ENCODE measurements at regions not wholly inside any gene's neighbourhood (a gene's known extent, or its start where the extent isn't known, plus 50 kb on each side); places are given as distances from the start of the nearest gene placed in this dataset.
"Not testable (repeated sequence)": the region's sequence is repeated elsewhere in the genome, so short reads cannot be mapped to it uniquely, and the experiment has no call there.

GRCh38 chr6:15109338-15110090 lies 136.4 kb upstream of the JARID2 start:
- peak in 1 of 4 donors; percentile 16 for DNase-seq (ENCODE audit: low read depth in 4 of 4, low spot score in 3 of 4)

GRCh38 chr6:15110726-15111354 lies 135.0 kb upstream of the JARID2 start:
- DNase-seq (ENCODE audit: low read depth in 4 of 4, low spot score in 3 of 4) = no peak

DNA sequence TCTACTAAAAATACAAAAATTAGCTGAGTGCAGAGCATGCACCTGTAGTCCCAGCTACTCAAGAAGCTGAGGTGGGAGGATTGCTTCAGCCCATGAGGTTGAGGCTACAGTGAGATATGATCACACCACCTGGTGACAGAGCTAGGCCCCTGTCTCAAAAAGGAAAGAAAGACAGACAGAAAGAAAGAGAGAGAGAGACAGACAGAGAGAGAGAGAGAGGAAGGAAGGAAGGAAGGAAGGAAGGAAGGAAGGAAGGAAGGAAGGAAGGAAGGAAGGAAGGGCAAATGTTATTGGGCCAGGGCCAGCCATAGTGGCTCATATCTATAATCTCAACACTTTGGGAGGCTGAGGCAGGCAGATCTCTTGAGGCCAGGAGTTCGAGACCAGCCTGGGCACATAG lies 134.3 kb upstream of the JARID2 start:
- DNase-seq (ENCODE audit: low read depth in 4 of 4, low spot score in 3 of 4) = not testable (repeated sequence)

GRCh38 chr6:15113587-15113986 lies 132.3 kb upstream of the JARID2 start:
- DNase-seq (ENCODE audit: low read depth in 4 of 4, low spot score in 3 of 4) = no peak

DNA sequence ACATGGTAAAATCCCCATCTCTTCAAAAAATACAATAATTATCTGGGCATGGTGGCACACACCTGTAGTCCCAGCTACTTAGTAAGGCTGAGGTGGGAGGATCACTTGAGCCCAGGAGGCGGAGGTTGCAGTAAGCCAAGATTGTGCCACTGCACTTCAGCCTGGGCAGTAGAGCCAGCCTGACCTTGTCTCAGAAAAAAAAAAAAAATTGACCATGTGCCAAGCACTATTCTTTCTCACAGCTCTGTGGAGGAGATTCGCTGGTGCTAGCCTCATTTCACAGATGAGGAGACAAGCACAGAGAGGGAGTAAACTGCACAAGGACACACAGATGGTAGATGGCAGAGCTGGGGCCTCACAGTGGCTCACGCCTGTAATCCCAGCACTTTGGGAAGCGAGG lies 131.8 kb upstream of the JARID2 start:
- DNase-seq (ENCODE audit: low read depth in 4 of 4, low spot score in 3 of 4) = no peak

DNA sequence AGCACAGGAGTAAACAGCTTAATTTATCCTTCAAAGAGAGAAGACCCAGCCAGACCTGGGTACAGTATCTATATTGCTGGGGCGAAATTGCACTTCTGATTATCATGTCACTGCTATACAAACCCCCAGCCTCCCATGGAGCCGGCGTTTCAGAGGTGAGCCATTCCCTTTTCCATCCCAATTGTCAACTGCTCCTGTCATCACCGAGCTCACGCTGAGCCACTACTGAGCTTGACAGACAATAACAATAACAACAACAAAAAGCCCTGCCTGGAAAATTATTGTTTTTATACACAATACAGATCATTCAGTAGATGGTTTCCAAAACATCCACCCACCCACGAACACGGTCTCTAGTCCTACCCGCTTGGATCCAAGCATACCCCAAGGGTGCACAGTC lies 129.0 kb upstream of the JARID2 start:
- DNase-seq (ENCODE audit: low read depth in 4 of 4, low spot score in 3 of 4) = no peak

DNA sequence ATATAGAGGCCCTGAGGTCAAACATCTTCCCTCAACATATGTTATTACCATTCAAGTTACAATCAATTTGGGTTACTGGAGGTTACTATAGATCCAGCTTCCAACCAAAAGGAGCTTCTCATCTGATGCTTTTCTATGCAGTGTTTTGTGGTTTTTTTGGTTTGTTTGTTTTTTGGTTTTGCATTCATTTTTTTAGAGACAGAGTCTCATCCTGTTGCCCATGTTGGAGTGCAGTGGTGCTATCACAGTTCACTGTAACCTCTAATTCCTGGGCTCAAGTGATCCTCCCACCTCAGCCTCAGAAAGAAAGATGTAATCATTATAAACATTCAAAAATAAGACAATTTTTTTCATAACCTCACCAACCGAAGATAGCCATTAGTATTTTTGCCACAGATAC lies 124.4 kb upstream of the JARID2 start:
- DNase-seq (ENCODE audit: low read depth in 4 of 4, low spot score in 3 of 4) = no peak

DNA sequence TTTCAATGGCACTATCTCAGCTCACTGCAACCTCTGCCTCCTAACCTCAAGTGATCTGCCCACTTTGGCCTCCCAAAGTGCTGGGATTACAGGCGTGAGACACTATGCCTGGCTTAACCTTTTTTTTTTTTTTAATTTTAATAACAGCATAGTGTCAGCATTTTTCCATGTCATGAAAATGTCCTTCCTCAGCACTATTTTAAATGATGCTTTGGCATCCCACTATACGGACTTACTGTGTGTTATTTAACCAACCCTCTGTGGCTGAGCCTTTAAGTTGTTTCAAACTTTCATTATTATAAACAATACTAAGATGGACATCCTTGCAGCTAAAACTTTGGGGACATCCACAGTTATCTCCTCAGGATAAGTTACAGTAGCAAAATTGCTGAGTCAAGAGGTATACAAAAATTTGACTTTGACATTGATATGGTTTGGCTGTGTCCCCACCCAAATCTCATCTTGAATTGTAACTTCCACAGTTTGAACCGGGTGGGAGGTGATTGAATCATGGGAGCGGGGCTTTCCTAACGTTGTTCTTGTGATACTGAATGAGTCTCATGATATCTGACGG lies 123.8 kb upstream of the JARID2 start:
- DNase-seq (ENCODE audit: low read depth in 4 of 4, low spot score in 3 of 4) = no peak

DNA sequence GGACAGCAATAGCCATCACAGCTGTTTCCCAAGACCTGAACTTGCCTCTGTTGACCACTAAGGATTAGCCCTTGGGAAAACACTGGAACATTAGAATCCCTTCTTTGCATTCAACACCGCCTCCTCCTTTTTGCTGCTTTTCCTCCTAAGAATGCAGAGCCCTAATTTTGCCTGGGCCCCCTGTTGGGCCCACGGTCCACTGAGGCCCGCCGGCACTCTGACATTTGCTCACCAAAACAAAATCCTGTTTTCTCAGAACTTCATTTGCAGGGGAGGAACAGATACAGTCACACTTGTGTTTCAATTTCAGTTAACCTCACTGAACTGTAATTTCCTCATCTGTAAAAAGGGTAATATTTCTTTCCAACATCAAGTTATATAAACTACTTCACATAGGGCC lies 116.0 kb upstream of the JARID2 start:
- no peak for DNase-seq (ENCODE audit: low read depth in 4 of 4, low spot score in 3 of 4)

DNA sequence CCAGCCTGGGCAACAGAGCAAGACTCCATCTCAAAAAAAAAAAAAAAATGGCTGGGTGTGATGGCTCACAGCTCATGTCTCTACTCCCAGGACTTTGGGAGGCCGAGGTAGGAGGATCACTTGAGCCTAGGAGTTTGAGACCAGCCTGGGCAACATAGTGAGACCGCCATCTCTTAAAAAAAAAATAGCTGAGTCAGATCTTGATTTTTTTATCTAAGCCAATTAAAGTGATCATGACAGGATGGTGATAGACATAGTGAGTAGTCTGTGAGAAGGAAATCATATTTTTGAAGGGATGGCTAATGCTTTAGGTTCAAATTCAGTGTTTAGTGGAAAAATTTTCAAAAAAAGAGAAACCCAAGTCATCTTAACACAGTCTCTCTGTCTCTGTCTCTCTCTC lies 114.6 kb upstream of the JARID2 start:
- no peak for DNase-seq (ENCODE audit: low read depth in 4 of 4, low spot score in 3 of 4)

DNA sequence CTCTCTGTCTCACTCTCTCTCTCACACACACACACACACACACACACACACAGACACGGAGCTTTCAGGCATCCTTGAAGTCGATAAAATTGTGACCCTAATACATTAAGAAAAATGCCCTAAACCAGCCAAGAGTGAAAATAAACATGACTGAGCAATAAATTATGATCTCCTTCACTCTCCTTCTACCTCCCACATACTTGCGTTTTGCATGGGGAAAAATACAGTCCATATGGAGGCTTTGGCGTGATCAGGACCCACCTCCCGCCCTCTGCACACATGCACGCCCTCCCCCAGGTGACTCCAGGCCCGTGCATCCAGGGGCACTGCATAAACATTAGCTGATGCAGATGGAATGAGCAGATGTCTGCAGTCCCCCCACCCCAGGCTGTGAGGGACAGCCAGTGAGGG lies 114.2 kb upstream of the JARID2 start:
- DNase-seq (ENCODE audit: low read depth in 4 of 4, low spot score in 3 of 4) = peak in 3 of 4 donors; percentile 45 to 68 (median 53)

GRCh38 chr6:15132167-15132566 lies 113.7 kb upstream of the JARID2 start:
- no peak for DNase-seq (ENCODE audit: low read depth in 4 of 4, low spot score in 3 of 4)

DNA sequence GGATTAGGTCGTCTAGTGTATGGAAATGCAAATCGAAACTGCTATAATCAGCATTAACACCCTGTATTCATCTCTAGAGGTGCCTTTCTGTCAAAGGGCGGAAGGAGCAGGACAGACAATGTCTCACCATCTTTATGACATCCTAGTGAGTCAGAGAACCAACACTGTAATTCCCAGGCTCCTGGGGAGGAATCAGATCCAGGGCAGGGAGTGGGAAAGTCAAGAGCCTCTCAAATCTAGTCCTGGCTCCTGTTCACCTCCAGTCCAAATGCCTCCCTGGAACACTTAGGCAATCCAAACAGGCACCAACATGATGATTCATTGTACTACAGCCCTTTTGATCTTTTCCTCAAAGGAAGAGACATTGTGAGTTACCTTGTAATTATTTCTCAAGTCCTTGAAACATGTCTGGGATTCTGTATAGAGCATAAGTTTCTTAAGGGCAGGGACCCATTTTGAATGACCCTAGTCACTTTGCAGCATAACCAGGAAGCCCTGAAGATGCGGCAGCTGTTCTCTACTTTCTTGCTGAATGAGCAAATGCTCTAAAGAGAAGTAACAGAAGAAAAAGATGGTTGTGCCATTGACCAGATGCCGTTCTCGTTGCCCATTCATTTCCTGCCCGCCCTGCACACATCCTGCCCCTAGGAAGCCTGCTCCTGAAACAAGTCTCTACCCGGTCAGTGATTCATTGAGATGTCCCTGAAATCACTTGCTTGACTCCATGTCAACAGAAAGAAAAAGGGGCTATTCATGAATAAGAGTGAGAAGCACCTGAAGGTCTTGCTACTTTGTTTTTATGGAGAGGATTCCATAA lies 112.8 kb upstream of the JARID2 start:
- no peak for DNase-seq (ENCODE audit: low read depth in 4 of 4, low spot score in 3 of 4)

DNA sequence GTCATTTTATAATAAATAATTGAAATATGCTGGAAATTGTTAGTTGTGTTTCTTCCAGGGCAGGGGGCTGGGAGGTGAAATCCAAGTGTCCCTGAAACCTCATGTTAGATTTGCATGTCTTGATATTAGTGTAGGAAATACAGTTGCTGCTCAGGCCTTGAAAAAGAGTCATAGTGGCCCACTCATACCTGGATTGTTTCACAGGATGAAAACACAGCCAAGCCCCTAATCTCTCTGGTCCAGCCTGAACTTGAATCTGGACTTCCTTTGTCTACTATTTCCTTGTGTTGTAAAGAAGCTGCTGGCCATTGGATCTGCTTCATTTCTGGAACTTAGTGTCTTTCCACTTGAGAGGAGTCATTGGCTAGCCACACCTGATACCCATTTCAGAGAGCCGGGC lies 108.8 kb upstream of the JARID2 start:
- DNase-seq (ENCODE audit: low read depth in 4 of 4, low spot score in 3 of 4) = no peak

DNA sequence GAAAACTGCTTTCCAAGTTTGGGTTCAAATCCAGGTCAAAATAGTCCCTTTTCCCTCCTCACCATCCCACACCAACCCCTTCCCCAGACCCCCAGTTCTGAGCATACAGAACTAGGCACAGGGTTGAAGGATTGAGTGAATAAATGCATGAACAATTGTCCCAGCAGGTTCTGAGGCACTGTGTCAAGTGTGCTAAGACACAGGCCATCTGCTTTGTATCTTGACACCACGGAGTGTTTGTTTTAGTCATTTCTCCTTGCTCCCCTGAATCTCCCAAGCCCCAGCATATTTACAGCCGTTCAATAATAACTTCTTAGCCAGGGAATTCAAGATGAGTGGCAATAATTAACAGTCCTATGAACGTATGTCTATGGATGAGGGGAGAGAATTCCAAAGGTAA lies 102.8 kb upstream of the JARID2 start:
- DNase-seq (ENCODE audit: low read depth in 4 of 4, low spot score in 3 of 4) = no peak

DNA sequence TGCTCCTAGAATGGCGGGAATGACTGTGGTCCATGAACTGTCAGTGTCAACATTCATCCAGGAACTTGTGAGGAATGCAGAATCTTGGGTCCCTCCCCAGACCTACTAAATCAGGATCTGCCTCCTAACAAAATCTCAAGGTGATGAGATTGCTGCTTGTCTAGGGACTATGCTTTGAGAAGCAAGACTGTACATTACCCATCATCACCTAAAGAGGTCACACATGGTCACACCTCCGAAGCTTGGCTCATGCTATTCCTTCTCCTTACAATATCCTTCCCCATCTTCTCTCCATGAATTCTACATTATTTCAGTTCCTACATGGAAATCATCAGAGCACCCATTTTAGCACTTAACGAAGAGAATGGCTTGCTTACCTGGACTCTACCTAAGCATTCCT lies 102.3 kb upstream of the JARID2 start:
- no peak for DNase-seq (ENCODE audit: low read depth in 4 of 4, low spot score in 3 of 4)

- no peak for DNase-seq (ENCODE audit: low read depth in 4 of 4, low spot score in 3 of 4)
These were observed 100.0 kb upstream of the JARID2 start for GRCh38 chr6:15145821-15146220.

DNA sequence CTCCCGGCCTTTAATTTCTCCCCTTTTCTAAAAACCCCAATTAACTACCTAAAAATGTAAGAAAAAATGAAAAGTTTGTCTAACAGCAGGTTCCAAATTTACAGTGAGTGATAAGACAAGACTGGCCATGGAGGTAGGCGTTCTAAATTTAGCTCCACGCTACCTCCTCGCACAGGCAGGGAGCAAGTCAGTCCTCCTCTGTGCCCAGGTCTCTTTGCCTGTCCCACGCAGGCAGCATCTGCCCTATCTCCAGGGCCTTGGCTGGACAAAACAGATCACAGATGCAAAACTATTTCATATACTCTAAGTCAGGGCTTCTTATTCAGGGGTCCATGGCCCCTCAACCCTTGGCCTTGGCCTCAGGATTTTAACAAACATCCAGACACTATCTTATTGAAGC lies 98.0 kb upstream of the JARID2 start:
- DNase-seq (ENCODE audit: low read depth in 4 of 4, low spot score in 3 of 4) = no peak

DNA sequence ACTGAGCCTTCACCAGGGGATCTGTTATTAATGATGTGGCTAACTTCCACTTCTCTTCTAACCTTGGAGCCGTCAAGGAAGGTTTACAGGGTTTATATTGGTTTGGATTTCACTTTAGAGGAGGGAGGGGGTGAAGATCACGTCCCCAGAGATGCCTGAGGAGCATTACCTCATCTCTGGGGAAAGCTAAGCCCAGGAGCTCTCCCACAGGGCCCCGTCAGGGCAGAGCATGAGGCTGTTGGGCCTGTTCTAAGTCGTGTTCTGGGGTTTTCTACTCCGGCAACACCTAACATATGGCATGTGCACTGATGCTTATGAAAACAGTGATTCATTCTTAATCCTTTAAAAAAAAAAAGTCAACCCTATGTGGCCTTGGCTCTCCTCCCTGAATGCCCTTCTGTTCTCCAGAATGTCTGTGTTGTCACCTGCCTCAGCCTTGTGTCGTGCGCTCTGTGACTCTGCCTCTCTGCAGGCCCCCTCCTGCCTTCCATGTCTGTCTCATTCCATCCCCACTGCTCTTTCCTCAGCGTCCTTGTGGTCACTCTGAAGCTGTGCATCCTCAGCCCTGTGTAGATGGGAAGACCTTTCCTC lies 97.4 kb upstream of the JARID2 start:
- no peak for DNase-seq (ENCODE audit: low read depth in 4 of 4, low spot score in 3 of 4)

GRCh38 chr6:15150207-15150606 lies 95.7 kb upstream of the JARID2 start:
- DNase-seq (ENCODE audit: low read depth in 4 of 4, low spot score in 3 of 4) = no peak

DNA sequence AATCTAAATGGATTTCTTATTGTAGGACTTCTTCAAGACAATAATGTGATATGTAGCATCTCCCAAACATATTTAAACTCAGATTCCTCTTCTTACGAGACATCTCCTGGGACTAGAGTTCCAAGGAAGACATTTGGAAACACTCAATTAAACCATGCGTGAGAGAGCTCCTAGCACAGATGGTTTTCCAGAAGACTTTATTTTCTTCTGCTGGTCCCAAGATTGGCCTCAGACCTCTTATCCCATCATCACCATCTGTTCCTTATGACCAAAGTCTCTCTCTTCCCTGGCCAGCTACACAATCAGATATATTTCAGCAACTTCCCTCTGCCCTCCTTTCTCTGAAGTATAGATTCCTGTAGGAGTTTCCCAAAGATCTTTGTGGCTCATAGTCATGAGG lies 93.2 kb upstream of the JARID2 start:
- no peak for DNase-seq (ENCODE audit: low read depth in 4 of 4, low spot score in 3 of 4)

Data from left renal pelvis (tissue), 4 donors.